ENCODE measurements at regions not wholly inside any gene's neighbourhood (a gene's known extent, or its start where the extent isn't known, plus 50 kb on each side); places are given as distances from the start of the nearest gene placed in this dataset.

DNA sequence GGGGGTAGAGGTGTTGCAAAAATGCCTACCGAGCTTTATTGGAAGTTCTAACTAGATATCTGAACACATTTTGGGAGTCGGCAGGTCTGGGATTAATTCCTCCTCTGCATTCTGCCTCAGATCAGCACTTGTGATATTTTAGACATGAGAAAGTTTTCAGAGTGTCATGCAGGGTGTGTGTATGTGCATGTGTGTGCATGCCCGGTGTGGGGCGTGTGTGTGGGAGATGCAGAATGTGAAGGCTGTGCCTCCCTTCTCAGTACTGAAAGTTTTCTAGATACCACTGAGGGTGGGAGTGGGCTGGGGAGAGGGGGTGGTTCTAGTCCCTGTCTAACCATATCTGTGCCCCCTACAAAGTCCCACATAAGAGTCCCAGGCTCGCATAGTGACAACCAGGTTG, 180.0 kb upstream of the NTM start:
- no peak for TF ChIP-seq CBFB (CRISPR knock-in tag; IDR thresholded peaks at IDR 0.05; ENCODE audit: low read depth)
- TF ChIP-seq, protein P1, sequence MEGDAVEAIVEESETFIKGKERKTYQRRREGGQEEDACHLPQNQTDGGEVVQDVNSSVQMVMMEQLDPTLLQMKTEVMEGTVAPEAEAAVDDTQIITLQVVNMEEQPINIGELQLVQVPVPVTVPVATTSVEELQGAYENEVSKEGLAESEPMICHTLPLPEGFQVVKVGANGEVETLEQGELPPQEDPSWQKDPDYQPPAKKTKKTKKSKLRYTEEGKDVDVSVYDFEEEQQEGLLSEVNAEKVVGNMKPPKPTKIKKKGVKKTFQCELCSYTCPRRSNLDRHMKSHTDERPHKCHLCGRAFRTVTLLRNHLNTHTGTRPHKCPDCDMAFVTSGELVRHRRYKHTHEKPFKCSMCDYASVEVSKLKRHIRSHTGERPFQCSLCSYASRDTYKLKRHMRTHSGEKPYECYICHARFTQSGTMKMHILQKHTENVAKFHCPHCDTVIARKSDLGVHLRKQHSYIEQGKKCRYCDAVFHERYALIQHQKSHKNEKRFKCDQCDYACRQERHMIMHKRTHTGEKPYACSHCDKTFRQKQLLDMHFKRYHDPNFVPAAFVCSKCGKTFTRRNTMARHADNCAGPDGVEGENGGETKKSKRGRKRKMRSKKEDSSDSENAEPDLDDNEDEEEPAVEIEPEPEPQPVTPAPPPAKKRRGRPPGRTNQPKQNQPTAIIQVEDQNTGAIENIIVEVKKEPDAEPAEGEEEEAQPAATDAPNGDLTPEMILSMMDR (IDR thresholded peaks at IDR 0.05): no peak
- TF ChIP-seq ELF4 (CRISPR knock-in tag; IDR thresholded peaks at IDR 0.05; ENCODE audit: low read depth): no peak
- TF ChIP-seq ZNF512 (CRISPR knock-in tag; IDR thresholded peaks at IDR 0.05; ENCODE audit: borderline replicate concordance): no peak
- TF ChIP-seq FOXP1 (CRISPR knock-in tag; IDR thresholded peaks at IDR 0.05; ENCODE audit: borderline replicate concordance): no peak
- no peak for TF ChIP-seq JUN (CRISPR knock-in tag; IDR thresholded peaks at IDR 0.05)
- TF ChIP-seq CREB1 (CRISPR knock-in tag; IDR thresholded peaks at IDR 0.05): no peak
- TF ChIP-seq E2F4 (CRISPR knock-in tag; IDR thresholded peaks at IDR 0.05; ENCODE audit: borderline replicate concordance, low read depth): no peak
- TF ChIP-seq JAZF1 (CRISPR knock-in tag; IDR thresholded peaks at IDR 0.05): no peak
- TF ChIP-seq NFE2L1 (CRISPR knock-in tag; IDR thresholded peaks at IDR 0.05): no peak
- no peak for TF ChIP-seq RORB (CRISPR knock-in tag; IDR thresholded peaks at IDR 0.05)
- no peak for TF ChIP-seq KAT7 (CRISPR knock-in tag; IDR thresholded peaks at IDR 0.05; ENCODE audit: borderline replicate concordance)
- TF ChIP-seq ETV6 (CRISPR knock-in tag; IDR thresholded peaks at IDR 0.05): no peak
- no peak for TF ChIP-seq AFF4 (CRISPR knock-in tag; IDR thresholded peaks at IDR 0.05; ENCODE audit: borderline replicate concordance)
